HCT116 (cell line): ENCODE measurements at regions not wholly inside any gene's neighbourhood (a gene's known extent, or its start where the extent isn't known, plus 50 kb on each side); places are given as distances from the start of the nearest gene placed in this dataset.

Experiments used
- POLR2A ChIP-seq: IDR thresholded peaks from 2 replicates; pipeline ENCODE4 v1.7.0; 2011; ENCODE audit warnings: borderline replicate concordance; ENCODE audit not compliant: insufficient read depth, insufficient read length; ENCODE audit errors: extremely low read depth
- TCF7L2 ChIP-seq: IDR thresholded peaks from 2 replicates; pipeline ENCODE4 v1.7.0; 2011; ENCODE audit warnings: borderline replicate concordance, inconsistent platforms; ENCODE audit not compliant: insufficient read depth, insufficient read length; ENCODE audit errors: extremely low read depth
- YY1 ChIP-seq: IDR thresholded peaks from 2 replicates; pipeline ENCODE4 v1.6.1; 2011; ENCODE audit warnings: low read length, low read depth, moderate library complexity, mild to moderate bottlenecking; ENCODE audit not compliant: insufficient replicate concordance; ENCODE audit errors: extremely low read depth
- TF ChIP-seq, protein P1 (sequence below), 3 experiments: fragments of 200-600 bp in 1 of 3; sonication (generic) in 1 of 3; IDR thresholded peaks in 2 of 3; conservative IDR thresholded peaks in 1 of 3; 2 replicates each; pipeline ENCODE4 v1.5.1; 2012 to 2017; ENCODE audit warnings: low read depth in 2 of 3, low read length in 2 of 3, antibody characterized with exemption in 1 of 3, borderline replicate concordance in 1 of 3, control low read depth in 1 of 3, mild to moderate bottlenecking in 1 of 3, mixed read lengths in 1 of 3, mixed run types in 1 of 3, moderate library complexity in 1 of 3; ENCODE audit not compliant: insufficient read depth in 1 of 3

- TF ChIP-seq, protein P1, sequence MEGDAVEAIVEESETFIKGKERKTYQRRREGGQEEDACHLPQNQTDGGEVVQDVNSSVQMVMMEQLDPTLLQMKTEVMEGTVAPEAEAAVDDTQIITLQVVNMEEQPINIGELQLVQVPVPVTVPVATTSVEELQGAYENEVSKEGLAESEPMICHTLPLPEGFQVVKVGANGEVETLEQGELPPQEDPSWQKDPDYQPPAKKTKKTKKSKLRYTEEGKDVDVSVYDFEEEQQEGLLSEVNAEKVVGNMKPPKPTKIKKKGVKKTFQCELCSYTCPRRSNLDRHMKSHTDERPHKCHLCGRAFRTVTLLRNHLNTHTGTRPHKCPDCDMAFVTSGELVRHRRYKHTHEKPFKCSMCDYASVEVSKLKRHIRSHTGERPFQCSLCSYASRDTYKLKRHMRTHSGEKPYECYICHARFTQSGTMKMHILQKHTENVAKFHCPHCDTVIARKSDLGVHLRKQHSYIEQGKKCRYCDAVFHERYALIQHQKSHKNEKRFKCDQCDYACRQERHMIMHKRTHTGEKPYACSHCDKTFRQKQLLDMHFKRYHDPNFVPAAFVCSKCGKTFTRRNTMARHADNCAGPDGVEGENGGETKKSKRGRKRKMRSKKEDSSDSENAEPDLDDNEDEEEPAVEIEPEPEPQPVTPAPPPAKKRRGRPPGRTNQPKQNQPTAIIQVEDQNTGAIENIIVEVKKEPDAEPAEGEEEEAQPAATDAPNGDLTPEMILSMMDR (IDR thresholded peaks at IDR 0.05 in 2 of 3, conservative IDR thresholded peaks at IDR 0.05 in 1 of 3; ENCODE audit: borderline replicate concordance in 1 of 3, insufficient read depth in 1 of 3, low read depth in 2 of 3, low read length in 2 of 3), result no peak
- TF ChIP-seq TCF7L2 (no peak), POLR2A (no peak), YY1 (no peak)
Measured at GRCh38 chr1:87720561-87720960, 391.9 kb downstream of the LMO4 start.
